Smooth muscle cell (in vitro differentiated cells): ENCODE measurements at regions not wholly inside any gene's neighbourhood (a gene's known extent, or its start where the extent isn't known, plus 50 kb on each side); places are given as distances from the start of the nearest gene placed in this dataset.

ENCODE experiments used
- DNase-seq: peaks from one replicate; lab custom pipeline; 2025; ENCODE audit not compliant: unreplicated experiment; lab: John Stamatoyannopoulos, UW
- H2AFZ ChIP-seq: fragments of 200-600 bp; sonication (generic); 2 replicates; pipeline ENCODE4 v1.6.0; 2016; ENCODE audit warnings: antibody characterized with exemption, low read depth, mild to moderate bottlenecking
- H3F3A ChIP-seq: fragments of 200-600 bp; sonication (generic); 2 replicates; pipeline ENCODE4 v1.6.0; 2017; ENCODE audit warnings: antibody characterized with exemption, low read depth
- H3K27ac ChIP-seq: fragments of 200-600 bp; sonication (generic); 2 replicates; pipeline ENCODE4 v1.5.1; 2016; ENCODE audit warnings: low read depth, mild to moderate bottlenecking
- H3K27me3 ChIP-seq: fragments of 200-600 bp; sonication (generic); 2 replicates; pipeline ENCODE4 v1.6.1; 2016; ENCODE audit warnings: low read depth, mild to moderate bottlenecking
- H3K36me3 ChIP-seq: fragments of 200-600 bp; sonication (generic); 2 replicates; pipeline ENCODE4 v1.5.1; 2016; ENCODE audit warnings: low read depth
- H3K4me1 ChIP-seq: fragments of 200-600 bp; sonication (generic); 2 replicates; pipeline ENCODE4 v1.5.1; 2016; ENCODE audit warnings: low read depth
- H3K4me2 ChIP-seq: fragments of 200-600 bp; sonication (generic); 2 replicates; pipeline ENCODE4 v1.6.0; 2016; ENCODE audit warnings: mild to moderate bottlenecking
- H3K4me3 ChIP-seq: fragments of 200-600 bp; sonication (generic); 2 replicates; pipeline ENCODE4 v1.5.1; 2016; ENCODE audit warnings: mild to moderate bottlenecking
- H3K79me2 ChIP-seq: fragments of 200-600 bp; sonication (generic); 2 replicates; pipeline ENCODE4 v1.6.0; 2016; ENCODE audit warnings: low read depth, mild to moderate bottlenecking
- H3K9ac ChIP-seq: fragments of 200-600 bp; sonication (generic); 2 replicates; pipeline ENCODE4 v1.6.0; 2016; ENCODE audit warnings: low read depth
- H3K9me3 ChIP-seq: fragments of 200-600 bp; sonication (generic); replicated peaks from 2 replicates; pipeline ENCODE4 v1.5.1; 2016; ENCODE audit warnings: low read depth
- H4K20me1 ChIP-seq: fragments of 200-600 bp; sonication (generic); 2 replicates; pipeline ENCODE4 v1.6.0; 2016; ENCODE audit warnings: low read depth
- WGBS: methylation state at CpG from one replicate; pipeline ENCODE4 v1.1.7; 2016; ENCODE audit warnings: low lambda C conversion rate; 5-methylcytosine and 5-hydroxymethylcytosine counted together
- TF ChIP-seq, protein P1 (sequence below): fragments of 200-600 bp; sonication (generic); IDR thresholded peaks from 2 replicates; pipeline ENCODE4 v1.5.1; 2017; ENCODE audit warnings: borderline replicate concordance, mild to moderate bottlenecking, antibody characterized with exemption; ENCODE audit not compliant: insufficient read depth, poor library complexity, severe bottlenecking

DNA sequence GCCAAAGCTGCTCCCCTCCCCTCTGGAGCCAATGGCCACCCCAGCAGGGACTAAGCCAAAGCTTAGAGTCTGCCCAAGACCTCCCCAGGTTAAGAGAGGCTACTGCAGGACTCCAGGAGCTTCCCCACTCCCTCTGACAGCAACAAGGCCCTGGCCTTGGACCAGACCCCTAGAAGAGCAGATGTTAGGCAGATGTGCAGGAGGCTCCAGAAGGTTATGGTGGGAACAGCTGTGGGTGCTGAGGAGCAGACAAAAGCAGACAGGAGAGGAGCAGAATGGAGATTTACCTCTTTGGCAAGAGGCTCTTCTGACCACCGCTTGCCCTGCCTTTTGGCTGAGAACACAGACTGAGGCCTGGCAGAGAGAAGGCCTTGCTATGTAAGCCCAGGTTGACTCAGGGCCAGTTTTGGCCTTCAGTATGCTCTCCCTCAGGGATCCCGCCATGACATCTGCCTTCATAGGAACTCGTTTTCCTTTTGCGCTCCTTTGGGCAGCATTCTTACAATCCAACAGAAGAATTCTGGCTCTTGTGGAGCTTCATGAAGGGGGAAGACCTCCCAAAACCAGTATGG lies 113.0 kb downstream of the RBFOX3 start:
- Histone ChIP-seq H3K9me3 (no peaks in the 10 kb centered on the region), H3K36me3 (no peaks in the 10 kb centered on the region), H2AFZ (no peak overlapping the region), H3K79me2 (no peaks in the 10 kb centered on the region), H3K4me3 (no peak overlapping the region), H3K4me2 (no peak overlapping the region), H3K4me1 (peaks cover 7% of the 10 kb centered on the region), H3K27ac (no peak overlapping the region), H3K9ac (no peak overlapping the region), H4K20me1 (no peaks in the 10 kb centered on the region), H3K27me3 (no peaks in the 10 kb centered on the region), H3F3A (no peaks in the 10 kb centered on the region)
- TF ChIP-seq, protein P1, sequence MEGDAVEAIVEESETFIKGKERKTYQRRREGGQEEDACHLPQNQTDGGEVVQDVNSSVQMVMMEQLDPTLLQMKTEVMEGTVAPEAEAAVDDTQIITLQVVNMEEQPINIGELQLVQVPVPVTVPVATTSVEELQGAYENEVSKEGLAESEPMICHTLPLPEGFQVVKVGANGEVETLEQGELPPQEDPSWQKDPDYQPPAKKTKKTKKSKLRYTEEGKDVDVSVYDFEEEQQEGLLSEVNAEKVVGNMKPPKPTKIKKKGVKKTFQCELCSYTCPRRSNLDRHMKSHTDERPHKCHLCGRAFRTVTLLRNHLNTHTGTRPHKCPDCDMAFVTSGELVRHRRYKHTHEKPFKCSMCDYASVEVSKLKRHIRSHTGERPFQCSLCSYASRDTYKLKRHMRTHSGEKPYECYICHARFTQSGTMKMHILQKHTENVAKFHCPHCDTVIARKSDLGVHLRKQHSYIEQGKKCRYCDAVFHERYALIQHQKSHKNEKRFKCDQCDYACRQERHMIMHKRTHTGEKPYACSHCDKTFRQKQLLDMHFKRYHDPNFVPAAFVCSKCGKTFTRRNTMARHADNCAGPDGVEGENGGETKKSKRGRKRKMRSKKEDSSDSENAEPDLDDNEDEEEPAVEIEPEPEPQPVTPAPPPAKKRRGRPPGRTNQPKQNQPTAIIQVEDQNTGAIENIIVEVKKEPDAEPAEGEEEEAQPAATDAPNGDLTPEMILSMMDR: no peak
- DNase-seq: no peak
- 97% methylated on average over 4 of the region's 4 CpGs for WGBS

DNA sequence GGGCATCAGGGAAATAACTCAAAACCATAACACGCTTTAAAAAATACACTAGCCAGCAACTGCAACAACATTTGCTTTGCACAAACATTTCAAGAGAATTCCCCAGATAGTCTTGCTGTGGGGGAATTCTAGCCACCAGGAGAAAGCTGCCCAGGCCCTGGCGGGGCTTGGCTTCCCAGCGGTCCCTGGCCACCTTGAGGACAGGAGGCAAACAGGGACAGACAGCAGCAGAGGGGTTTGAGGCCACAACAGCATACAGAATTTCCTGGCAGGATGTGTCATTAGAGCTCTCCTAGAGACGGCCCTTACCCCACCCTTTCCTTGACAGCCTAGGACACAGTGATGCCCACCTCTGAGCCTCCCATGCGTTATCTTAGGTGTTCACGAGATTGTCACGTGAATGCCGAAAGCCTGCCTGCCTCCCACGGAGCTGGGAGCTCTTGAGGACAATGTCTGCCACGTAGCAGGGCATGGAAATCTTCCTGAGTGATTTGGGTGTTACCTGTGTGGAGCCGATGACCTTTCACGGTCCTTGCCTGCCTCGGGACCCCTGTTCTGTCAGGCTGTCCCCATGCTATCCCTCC lies 114.3 kb downstream of the RBFOX3 start:
- WGBS: 89% methylated on average over 13 of the region's 13 CpGs
- Histone ChIP-seq H3K4me2 (no peak overlapping the region), H4K20me1 (no peaks in the 10 kb centered on the region), H3K79me2 (no peaks in the 10 kb centered on the region), H3F3A (no peaks in the 10 kb centered on the region), H3K27ac (no peak overlapping the region), H3K27me3 (no peaks in the 10 kb centered on the region), H3K9ac (no peak overlapping the region), H2AFZ (no peak overlapping the region), H3K4me3 (no peak overlapping the region), H3K36me3 (no peaks in the 10 kb centered on the region), H3K4me1 (peaks cover 7% of the 10 kb centered on the region), H3K9me3 (no peaks in the 10 kb centered on the region)
- TF ChIP-seq, protein P1: no peak
- no peak for DNase-seq

DNA sequence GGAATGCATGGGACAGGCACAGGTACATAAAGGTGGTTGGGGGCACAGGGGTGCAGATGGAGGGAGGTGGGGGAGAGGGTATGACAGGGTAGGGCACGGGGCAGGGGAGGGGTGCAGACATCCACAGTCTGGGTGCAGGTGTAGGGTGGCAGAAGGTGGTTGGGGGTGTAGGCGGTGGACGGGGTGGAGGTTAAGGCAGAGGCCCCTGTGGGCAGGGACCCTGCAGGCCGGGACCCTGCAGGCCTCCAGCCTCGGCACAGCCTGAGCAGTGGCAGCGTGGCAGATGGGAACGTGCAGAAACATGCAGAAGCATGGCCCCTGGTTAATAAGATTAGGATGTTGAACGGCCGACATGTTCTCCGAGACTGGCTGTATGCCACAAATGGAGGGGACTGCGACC lies 115.2 kb downstream of the RBFOX3 start:
- Histone ChIP-seq H3K4me3 (no peak overlapping the region), H3K27ac (no peak overlapping the region), H3K4me2 (no peak overlapping the region), H3K4me1 (peaks cover under 1% of the 10 kb centered on the region), H3K9me3 (no peaks in the 10 kb centered on the region), H3K79me2 (no peaks in the 10 kb centered on the region), H3K36me3 (no peaks in the 10 kb centered on the region), H3K27me3 (no peaks in the 10 kb centered on the region), H4K20me1 (no peaks in the 10 kb centered on the region), H2AFZ (no peak overlapping the region), H3K9ac (no peak overlapping the region), H3F3A (no peaks in the 10 kb centered on the region)
- TF ChIP-seq, protein P1: no peak
- 88% methylated on average over 8 of the region's 11 CpGs for WGBS
- DNase-seq: no peak

DNA sequence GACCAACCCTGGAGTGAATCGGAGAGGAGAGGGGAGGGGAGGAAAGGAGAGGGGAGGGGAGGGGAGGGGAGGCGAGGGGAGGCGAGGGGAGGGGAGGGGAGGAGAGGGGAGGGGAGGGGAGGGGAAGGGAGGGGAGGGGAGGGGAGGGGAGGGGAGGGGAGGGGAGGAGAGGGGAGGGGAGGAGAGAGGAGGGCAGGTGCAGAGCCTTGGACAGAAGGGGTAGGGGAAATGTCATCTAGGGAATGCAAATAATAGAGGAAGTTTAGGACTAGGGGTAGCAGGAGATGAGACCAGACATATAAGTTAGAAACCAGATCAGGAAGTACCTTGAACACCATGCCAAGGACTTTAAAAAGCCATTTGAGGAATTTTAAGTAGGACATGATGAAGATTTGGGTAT lies 119.8 kb downstream of the RBFOX3 start:
- no peak overlapping the region for H2AFZ ChIP-seq
- no peaks in the 10 kb centered on the region for H3K4me1 ChIP-seq
- H3K27ac ChIP-seq: no peak overlapping the region
- no peaks in the 10 kb centered on the region for H3K9me3 ChIP-seq
- no peaks in the 10 kb centered on the region for H3K79me2 ChIP-seq
- H3K27me3 ChIP-seq: peaks cover 10% of the 10 kb centered on the region
- TF ChIP-seq, protein P1: no peak
- H3F3A ChIP-seq: no peaks in the 10 kb centered on the region
- no peak overlapping the region for H3K4me2 ChIP-seq
- no peaks in the 10 kb centered on the region for H4K20me1 ChIP-seq
- DNase-seq: no peak
- WGBS: no CpG with 5 or more reads among the region's 3 CpGs
- no peak overlapping the region for H3K4me3 ChIP-seq
- no peak overlapping the region for H3K9ac ChIP-seq
- H3K36me3 ChIP-seq: no peaks in the 10 kb centered on the region
